ENCODE measurements at regions not wholly inside any gene's neighbourhood (a gene's known extent, or its start where the extent isn't known, plus 50 kb on each side); places are given as distances from the start of the nearest gene placed in this dataset.

- no peaks in the 10 kb centered on the region for H3K36me3 ChIP-seq
- TF ChIP-seq POLR2A (IDR thresholded peaks at IDR 0.05) (no peak), CTCF (IDR thresholded peaks at IDR 0.05) (no peak)
- H3K27ac ChIP-seq, result no peak overlapping the region
- no peaks in the 10 kb centered on the region for H3K4me1 ChIP-seq
- H3K27me3 ChIP-seq, result no peaks in the 10 kb centered on the region
- H3K9me3 ChIP-seq, result no peaks in the 10 kb centered on the region
- H3K4me3 ChIP-seq, result no peak overlapping the region
- peak in 1 of 3 donors; percentile 33 for DNase-seq
Measured at GRCh38 chr1:195482137-195482536, 1126.1 kb downstream of the KCNT2 start.

- DNase-seq, result no peak
- H3K9me3 ChIP-seq, result no peaks in the 10 kb centered on the region
- TF ChIP-seq CTCF (IDR thresholded peaks at IDR 0.05), result no peak
- no peak overlapping the region for H3K27ac ChIP-seq
- H3K36me3 ChIP-seq, result no peaks in the 10 kb centered on the region
- no peak overlapping the region for H3K4me3 ChIP-seq
- H3K27me3 ChIP-seq, result no peaks in the 10 kb centered on the region
- H3K4me1 ChIP-seq, result no peaks in the 10 kb centered on the region
Measured at GRCh38 chr1:195481293-195481692, 1126.9 kb downstream of the KCNT2 start.

GRCh38 chr1:195475568-195475967 is 1132.7 kb downstream of the KCNT2 start:
- no peak for DNase-seq
- H3K4me1 ChIP-seq, result no peaks in the 10 kb centered on the region
- no peaks in the 10 kb centered on the region for H3K36me3 ChIP-seq
- H3K27me3 ChIP-seq, result no peaks in the 10 kb centered on the region
- H3K4me3 ChIP-seq, result no peak overlapping the region
- H3K27ac ChIP-seq, result no peak overlapping the region
- no peaks in the 10 kb centered on the region for H3K9me3 ChIP-seq
- TF ChIP-seq CTCF (IDR thresholded peaks at IDR 0.05) (no peak), POLR2A (IDR thresholded peaks at IDR 0.05) (no peak)

GRCh38 chr1:195472291-195472690 is 1135.9 kb downstream of the KCNT2 start:
- no peaks in the 10 kb centered on the region for H3K36me3 ChIP-seq
- H3K27me3 ChIP-seq, result no peaks in the 10 kb centered on the region
- H3K4me3 ChIP-seq, result no peak overlapping the region
- no peak overlapping the region for H3K27ac ChIP-seq
- TF ChIP-seq CTCF (IDR thresholded peaks at IDR 0.05), result no peak
- no peak for TF ChIP-seq POLR2A (IDR thresholded peaks at IDR 0.05)
- DNase-seq, result no peak
- no peaks in the 10 kb centered on the region for H3K9me3 ChIP-seq
- H3K4me1 ChIP-seq, result no peaks in the 10 kb centered on the region

DNA sequence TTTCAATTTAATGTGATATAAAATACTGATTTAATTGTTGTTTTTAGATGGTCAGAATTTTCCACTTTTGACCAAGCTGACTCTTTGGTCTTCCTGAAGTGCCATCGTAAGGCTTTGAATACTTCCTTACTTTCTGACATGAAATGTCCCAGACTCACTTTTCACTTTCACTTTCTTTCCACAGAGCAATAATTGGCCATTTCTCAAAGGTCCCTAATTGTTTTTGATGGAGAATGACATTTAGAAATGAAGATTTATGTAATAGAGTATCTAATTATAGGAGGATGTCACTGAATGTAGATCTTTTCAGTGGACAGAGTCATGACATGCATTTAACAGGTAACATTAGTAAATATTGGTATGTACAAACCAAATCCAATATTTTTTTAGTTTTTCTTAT is 1141.6 kb downstream of the KCNT2 start:
- Histone ChIP-seq H3K9me3 (no peaks in the 10 kb centered on the region), H3K27me3 (no peaks in the 10 kb centered on the region), H3K27ac (no peak overlapping the region), H3K4me3 (no peak overlapping the region), H3K4me1 (no peaks in the 10 kb centered on the region), H3K36me3 (no peaks in the 10 kb centered on the region)
- DNase-seq, result no peak
- no peak for TF ChIP-seq CTCF (IDR thresholded peaks at IDR 0.05)
- no peak for TF ChIP-seq POLR2A (IDR thresholded peaks at IDR 0.05)

GRCh38 chr1:195462646-195463045 is 1145.6 kb downstream of the KCNT2 start:
- Histone ChIP-seq H3K27me3 (no peaks in the 10 kb centered on the region), H3K36me3 (no peaks in the 10 kb centered on the region), H3K4me1 (no peaks in the 10 kb centered on the region), H3K27ac (no peak overlapping the region), H3K9me3 (no peaks in the 10 kb centered on the region), H3K4me3 (no peak overlapping the region)
- no peak for TF ChIP-seq CTCF (IDR thresholded peaks at IDR 0.05)
- no peak for TF ChIP-seq POLR2A (IDR thresholded peaks at IDR 0.05)
- DNase-seq, result no peak
